C4-2B (cell line): ENCODE measurements at regions not wholly inside any gene's neighbourhood (a gene's known extent, or its start where the extent isn't known, plus 50 kb on each side); places are given as distances from the start of the nearest gene placed in this dataset.
"Not testable (repeated sequence)": the region's sequence is repeated elsewhere in the genome, so short reads cannot be mapped to it uniquely, and the experiment has no call there.

Experiments used
- H3K27ac ChIP-seq: fragments of 450-650 bp; 2 replicates; pipeline ENCODE4 v1.5.1; 2017
- ZFX ChIP-seq: fragments of 450-650 bp; IDR thresholded peaks from 2 replicates; pipeline ENCODE4 v1.6.1; 2017
- TF ChIP-seq, protein P1 (sequence below): fragments of 450-650 bp; conservative IDR thresholded peaks from 2 replicates; pipeline ENCODE4 v1.5.1; 2017; ENCODE audit warnings: mild to moderate bottlenecking

DNA sequence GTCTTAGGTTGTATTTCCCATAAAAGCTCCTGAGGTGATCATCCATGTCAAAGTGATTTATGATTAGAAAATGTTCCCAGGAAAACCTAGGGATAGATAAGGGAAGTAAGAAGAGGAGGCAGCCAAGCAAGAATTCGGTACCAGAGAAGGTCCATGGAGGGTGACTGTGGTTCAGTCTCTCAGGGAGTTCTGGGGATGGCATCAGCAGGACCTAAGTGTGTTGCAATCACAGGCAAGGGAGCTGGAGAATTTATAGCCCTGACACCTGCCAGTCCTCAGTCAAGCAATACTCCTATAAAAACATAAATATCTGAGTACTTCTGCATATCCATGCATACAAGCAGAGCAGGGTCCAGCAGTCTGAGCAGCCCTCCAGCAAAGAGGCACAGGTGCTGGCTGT, 95.6 kb upstream of the TOPAZ1 start:
- TF ChIP-seq ZFX: no peak
- TF ChIP-seq, protein P1, sequence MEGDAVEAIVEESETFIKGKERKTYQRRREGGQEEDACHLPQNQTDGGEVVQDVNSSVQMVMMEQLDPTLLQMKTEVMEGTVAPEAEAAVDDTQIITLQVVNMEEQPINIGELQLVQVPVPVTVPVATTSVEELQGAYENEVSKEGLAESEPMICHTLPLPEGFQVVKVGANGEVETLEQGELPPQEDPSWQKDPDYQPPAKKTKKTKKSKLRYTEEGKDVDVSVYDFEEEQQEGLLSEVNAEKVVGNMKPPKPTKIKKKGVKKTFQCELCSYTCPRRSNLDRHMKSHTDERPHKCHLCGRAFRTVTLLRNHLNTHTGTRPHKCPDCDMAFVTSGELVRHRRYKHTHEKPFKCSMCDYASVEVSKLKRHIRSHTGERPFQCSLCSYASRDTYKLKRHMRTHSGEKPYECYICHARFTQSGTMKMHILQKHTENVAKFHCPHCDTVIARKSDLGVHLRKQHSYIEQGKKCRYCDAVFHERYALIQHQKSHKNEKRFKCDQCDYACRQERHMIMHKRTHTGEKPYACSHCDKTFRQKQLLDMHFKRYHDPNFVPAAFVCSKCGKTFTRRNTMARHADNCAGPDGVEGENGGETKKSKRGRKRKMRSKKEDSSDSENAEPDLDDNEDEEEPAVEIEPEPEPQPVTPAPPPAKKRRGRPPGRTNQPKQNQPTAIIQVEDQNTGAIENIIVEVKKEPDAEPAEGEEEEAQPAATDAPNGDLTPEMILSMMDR: no peak

DNA sequence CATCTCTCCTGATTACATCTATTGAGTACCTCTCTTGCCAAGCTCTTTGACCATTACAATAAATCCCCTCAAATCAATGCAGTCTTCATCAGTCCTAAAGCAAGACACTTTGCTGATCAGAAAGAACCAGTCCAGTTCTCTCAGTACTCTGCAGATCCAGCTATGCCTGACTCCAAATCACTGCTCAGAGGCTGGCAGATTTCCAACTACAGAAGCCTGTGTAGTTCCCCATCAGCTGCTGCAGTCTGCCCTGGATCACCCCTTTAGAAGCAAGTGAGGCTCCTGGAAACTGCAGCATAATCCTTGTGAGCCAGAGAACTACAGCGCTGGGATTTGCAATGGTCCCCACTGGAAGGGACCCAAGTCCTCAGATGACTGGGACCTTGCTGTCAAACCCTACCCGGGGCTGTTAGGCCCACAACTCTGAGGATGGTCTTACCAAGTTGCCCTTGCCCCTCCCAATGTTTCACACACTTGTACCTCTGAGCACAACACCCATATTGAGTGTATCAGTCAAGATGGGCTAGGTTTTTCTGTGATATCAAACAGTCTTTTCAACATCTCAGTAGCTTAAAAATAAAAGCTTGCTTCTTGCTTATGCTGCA, 81.9 kb upstream of the TOPAZ1 start:
- no peak for TF ChIP-seq ZFX
- TF ChIP-seq, protein P1: no peak
- no peak overlapping the region for H3K27ac ChIP-seq

More for the DNA sequence above, 95.6 kb upstream of the TOPAZ1 start:
- no peak overlapping the region for H3K27ac ChIP-seq

DNA sequence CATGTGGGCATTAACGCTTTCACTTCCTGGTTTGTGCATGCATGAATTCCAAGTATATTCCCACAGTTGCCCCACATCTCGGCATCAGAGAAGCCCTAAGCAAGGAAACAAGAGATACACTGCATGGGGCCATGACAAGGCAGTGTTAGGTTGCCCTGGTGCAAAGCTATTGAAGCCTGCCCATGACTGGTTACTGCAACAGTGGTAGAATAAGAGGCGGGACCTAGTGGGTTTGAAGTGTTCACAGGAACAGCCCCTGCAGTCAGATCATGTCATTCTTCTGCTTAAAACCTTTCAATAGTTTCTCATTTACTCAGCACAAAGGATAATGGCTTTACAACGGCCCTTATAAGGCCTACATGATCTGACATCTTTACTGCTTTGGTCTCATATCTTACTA, 80.9 kb upstream of the TOPAZ1 start:
- H3K27ac ChIP-seq: no peak overlapping the region
- TF ChIP-seq ZFX: no peak
- TF ChIP-seq, protein P1: no peak

DNA sequence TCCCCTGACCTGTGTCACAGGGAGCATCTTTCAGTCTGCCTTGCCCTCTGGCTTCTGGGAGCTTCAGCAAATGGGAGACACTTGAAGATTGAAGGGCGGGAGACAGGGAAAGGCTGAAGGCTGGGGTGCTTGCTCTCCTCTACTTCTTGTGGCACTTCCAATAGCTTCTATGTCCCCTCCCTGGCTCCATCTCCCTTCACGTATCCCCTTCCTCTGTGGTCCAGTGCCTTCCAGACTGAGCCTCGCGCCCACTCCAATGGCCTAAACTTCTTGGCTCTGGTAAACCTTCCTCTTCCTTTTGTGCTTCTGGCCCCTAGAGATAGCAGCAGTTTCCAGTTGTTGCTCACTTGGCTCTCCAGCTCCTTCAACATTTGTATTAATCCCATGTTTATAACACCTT, 69.8 kb upstream of the TOPAZ1 start:
- H3K27ac ChIP-seq: no peak overlapping the region
- TF ChIP-seq, protein P1: no peak
- no peak for TF ChIP-seq ZFX

DNA sequence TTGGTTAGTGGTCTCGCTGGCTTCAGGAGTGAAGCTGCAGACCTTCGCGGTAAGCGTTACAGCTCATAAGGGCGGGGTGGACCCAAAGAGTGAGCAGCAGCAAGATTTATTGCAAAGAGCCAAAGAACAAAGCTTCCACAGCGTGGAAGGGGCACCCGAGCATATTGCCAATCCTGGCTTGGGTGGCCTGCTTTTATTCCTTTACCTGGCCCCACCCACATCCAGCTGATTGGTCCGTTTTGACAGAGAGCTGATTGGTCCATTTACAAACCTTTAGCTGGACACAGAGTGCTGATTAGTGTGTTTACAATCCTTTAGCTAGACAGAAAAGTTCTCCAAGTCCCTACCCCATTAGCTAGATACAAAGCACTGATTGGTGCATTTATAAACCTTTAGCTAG, 69.0 kb upstream of the TOPAZ1 start:
- not testable (repeated sequence) for H3K27ac ChIP-seq

DNA sequence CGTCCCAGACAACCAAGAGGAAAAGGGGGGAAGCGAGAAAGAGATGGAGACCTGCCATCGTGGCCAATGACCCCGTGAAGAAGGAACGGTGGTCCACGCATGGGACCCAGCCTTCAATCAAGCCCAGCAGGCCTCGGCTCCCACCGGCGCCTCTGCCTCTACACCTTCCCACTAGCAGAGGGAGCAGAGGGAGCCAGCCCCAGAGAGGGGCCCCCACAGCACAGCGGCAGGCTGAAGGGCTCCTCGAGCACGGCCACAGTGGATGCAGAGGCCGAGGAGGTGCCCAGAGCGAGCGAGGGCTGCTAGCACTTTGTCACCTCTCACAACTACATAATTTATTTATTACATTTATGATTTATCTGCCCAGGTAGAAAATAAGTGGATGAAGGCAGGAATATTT, 68.4 kb upstream of the TOPAZ1 start:
- no peak overlapping the region for H3K27ac ChIP-seq
- TF ChIP-seq ZFX: no peak
- TF ChIP-seq, protein P1: no peak

DNA sequence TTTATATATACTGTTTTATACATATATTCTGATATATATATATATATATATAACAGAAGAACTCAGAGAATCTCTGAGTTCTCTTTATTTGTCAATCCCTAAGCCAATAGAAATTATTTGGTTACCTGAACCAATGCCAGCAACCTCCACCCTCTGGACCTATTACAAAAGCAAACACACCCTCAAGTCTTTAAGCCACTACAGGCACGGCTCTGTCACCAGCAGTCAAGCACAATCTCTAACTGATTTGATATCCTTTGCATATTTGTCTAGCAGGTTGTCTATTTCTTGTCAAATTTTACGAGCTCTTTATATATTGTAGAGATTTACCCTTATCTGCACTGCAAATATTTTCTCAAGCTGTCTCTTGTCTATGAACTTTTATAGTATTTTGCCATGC, 66.6 kb upstream of the TOPAZ1 start:
- no peak overlapping the region for H3K27ac ChIP-seq
- TF ChIP-seq, protein P1: no peak
- no peak for TF ChIP-seq ZFX

DNA sequence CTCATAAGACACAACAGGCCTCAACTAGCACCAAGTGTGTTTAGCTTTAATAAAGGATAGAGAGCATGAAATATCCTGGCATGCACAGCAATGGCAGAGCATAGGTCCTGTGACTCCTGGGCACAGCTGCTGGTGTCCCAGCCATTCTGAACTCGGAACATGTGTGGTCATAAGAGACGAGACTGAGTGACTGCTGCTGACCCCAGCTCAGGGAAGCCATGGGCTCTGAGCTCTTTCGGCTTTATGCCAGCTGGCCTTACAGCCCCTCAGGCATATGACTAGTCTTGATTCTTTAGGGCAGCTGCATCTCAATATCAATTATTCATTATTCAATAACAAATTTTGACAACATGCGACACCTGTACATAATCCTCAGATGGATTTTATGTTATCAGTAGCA, 62.4 kb upstream of the TOPAZ1 start:
- TF ChIP-seq ZFX: no peak
- TF ChIP-seq, protein P1: no peak
- H3K27ac ChIP-seq: no peak overlapping the region
